ENCODE measurements at regions not wholly inside any gene's neighbourhood (a gene's known extent, or its start where the extent isn't known, plus 50 kb on each side); places are given as distances from the start of the nearest gene placed in this dataset.

GRCh38 chr10:42941295-42941644 lies 135.6 kb upstream of the RET start:
- TF ChIP-seq, protein P1, sequence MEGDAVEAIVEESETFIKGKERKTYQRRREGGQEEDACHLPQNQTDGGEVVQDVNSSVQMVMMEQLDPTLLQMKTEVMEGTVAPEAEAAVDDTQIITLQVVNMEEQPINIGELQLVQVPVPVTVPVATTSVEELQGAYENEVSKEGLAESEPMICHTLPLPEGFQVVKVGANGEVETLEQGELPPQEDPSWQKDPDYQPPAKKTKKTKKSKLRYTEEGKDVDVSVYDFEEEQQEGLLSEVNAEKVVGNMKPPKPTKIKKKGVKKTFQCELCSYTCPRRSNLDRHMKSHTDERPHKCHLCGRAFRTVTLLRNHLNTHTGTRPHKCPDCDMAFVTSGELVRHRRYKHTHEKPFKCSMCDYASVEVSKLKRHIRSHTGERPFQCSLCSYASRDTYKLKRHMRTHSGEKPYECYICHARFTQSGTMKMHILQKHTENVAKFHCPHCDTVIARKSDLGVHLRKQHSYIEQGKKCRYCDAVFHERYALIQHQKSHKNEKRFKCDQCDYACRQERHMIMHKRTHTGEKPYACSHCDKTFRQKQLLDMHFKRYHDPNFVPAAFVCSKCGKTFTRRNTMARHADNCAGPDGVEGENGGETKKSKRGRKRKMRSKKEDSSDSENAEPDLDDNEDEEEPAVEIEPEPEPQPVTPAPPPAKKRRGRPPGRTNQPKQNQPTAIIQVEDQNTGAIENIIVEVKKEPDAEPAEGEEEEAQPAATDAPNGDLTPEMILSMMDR (IDR thresholded peaks at IDR 0.05; ENCODE audit: borderline replicate concordance, extremely low read depth, low read length, poor library complexity, severe bottlenecking) = no peak
- TF ChIP-seq EZH2 (IDR thresholded peaks at IDR 0.05; ENCODE audit: borderline replicate concordance, low read depth, low read length, severe bottlenecking) = no peak

All from DND-41 (cell line).